Cardiac fibroblast (primary cell): ENCODE measurements at regions not wholly inside any gene's neighbourhood (a gene's known extent, or its start where the extent isn't known, plus 50 kb on each side); places are given as distances from the start of the nearest gene placed in this dataset.
"Not testable (repeated sequence)": the region's sequence is repeated elsewhere in the genome, so short reads cannot be mapped to it uniquely, and the experiment has no call there.

Experiments
- DNase-seq, 2 donors: peaks; one replicate each; pipeline versions ENCODE4 v3.0.0 to v3.0.0-alpha.2; 2010; ENCODE audit warnings: low read depth in 2 of 2
- H3K4me3 ChIP-seq, 2 donors: replicated peaks in 1 of 2; 1 replicate in 1 of 2; 2 replicates in 1 of 2; pipeline ENCODE4 v1.5.1; 2011; ENCODE audit warnings: low read depth in 2 of 2, low read length in 2 of 2, mild to moderate bottlenecking in 2 of 2, moderate library complexity in 1 of 2
- TF ChIP-seq, protein P1 (sequence below): IDR thresholded peaks from one replicate; pipeline ENCODE4 v1.5.1; 2011; ENCODE audit warnings: low read depth, mild to moderate bottlenecking, low read length, inconsistent platforms

DNA sequence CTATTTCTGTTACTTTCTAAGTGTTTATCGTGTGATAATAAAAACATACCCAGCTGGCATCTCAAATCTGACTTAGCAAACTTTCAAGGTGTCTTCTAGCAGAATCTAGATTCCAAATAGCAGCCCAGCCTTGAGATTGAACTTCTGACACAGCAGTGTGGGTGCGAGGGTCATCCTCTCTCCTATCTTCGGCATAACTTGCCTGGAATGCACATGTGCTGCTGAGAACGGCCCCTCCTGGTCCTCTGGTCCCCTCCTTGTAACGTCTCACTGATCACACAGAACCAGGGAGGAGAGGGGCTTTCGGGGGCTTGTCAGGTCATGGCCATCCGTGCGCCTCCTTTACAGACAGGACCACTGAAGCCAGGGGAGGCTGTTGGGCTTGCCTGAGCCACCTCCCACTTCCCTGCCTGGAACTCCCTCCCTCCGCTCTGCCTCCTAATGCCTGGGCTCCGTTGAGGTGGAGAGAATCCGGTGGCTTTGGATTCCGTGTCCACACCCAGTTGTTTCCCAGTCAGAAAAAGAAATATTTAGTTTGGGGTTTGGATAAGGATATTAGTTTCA lies 344.4 kb upstream of the C2CD4B start:
- TF ChIP-seq, protein P1, sequence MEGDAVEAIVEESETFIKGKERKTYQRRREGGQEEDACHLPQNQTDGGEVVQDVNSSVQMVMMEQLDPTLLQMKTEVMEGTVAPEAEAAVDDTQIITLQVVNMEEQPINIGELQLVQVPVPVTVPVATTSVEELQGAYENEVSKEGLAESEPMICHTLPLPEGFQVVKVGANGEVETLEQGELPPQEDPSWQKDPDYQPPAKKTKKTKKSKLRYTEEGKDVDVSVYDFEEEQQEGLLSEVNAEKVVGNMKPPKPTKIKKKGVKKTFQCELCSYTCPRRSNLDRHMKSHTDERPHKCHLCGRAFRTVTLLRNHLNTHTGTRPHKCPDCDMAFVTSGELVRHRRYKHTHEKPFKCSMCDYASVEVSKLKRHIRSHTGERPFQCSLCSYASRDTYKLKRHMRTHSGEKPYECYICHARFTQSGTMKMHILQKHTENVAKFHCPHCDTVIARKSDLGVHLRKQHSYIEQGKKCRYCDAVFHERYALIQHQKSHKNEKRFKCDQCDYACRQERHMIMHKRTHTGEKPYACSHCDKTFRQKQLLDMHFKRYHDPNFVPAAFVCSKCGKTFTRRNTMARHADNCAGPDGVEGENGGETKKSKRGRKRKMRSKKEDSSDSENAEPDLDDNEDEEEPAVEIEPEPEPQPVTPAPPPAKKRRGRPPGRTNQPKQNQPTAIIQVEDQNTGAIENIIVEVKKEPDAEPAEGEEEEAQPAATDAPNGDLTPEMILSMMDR: no peak
- H3K4me3 ChIP-seq: no peak overlapping the region
- no peak for DNase-seq

DNA sequence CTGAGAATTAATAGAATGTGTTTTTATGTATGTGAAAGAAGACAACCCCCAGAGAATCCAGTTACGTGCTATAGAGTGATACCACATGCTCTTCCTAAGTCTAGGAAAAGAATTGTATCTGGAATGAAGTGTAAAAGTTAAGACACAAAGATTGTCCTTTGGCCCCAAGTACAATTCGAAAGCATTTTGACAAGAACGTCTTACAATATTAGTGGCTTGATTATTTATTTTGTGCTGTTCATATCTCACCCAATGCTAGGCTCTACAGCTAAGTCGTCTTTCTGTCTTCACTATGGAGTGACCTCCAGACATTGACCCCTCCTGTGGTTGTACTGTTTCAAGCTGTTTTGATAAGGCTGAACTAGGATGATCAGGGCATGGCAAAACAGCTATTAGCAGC lies 345.7 kb upstream of the C2CD4B start:
- no peak for DNase-seq
- TF ChIP-seq, protein P1: no peak
- no peak overlapping the region for H3K4me3 ChIP-seq

DNA sequence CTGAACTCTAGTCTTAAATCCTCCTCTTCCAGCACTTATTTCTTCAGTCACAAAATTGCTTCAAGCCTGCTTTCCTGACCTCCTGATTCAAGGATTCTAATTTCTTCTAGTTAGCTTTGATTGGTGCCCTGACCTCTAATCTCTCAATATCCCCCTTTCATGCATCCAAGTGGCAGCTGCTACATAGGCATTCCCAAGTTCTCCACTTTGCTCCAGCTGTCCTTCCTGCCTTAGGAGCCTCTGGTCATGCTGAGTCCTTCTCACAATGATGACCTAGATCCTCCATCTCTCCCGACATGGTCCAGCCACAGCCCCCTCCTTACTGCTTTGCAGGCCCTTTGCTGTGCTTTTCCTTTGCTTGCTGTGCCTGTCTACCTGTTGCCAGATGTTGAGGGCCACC lies 347.8 kb upstream of the C2CD4B start:
- TF ChIP-seq, protein P1: no peak
- no peak overlapping the region for H3K4me3 ChIP-seq
- no peak for DNase-seq

GRCh38 chr15:62513893-62514292 lies 348.8 kb upstream of the C2CD4B start:
- H3K4me3 ChIP-seq: no peak overlapping the region
- no peak for DNase-seq
- TF ChIP-seq, protein P1: no peak

DNA sequence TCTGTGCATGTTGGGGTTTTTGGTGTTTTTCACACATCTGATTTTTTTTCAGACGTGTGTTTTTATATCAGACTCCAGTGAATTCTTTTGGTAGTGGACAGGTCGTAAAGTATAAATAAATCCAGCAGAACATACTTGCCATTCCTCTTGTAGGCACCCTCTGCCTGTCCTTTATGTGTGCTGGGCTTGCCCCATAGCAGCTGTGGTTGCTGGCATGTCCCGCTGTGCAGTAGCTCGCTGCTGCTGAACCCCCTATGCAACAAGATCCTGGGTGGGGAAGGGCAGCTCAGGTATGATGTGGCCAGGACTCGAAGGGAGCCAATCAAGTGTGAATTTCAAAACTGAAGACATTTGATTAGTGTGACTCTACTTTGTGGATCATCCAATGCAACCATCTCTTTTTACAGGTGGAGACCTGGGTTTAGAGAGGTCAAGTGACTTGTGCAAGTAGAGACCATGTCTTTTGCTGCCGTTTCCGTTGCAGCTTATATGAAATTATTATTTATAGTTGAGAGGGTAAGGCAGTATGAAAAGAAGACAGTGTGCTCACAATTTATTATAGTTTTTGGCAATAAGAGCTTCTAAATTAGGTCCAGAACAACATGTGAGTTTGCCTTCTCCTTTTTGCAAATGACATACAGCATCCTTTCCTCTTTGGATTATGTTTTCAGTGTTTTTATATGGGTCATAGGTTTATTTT lies 350.8 kb upstream of the C2CD4B start:
- TF ChIP-seq, protein P1: no peak
- no peak overlapping the region for H3K4me3 ChIP-seq
- no peak for DNase-seq

DNA sequence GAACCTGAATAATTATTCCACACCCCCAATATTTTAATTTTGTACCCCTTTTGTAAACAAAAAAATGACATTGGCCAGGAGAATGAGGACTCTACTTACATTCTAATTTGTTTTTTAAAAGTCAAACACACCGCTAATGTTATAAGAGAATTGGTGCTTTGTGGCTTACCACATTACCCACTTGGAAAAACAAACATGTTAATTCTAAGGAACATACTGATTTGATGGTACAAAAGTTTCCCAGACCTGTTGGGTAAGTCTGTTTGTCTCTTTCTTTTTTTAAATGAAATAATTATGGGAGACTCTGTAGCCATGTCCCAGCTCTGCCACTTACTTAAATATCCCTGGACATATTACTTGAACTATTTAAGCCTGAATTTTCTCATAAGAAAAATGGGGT lies 352.5 kb upstream of the C2CD4B start:
- TF ChIP-seq, protein P1: no peak
- no peak overlapping the region for H3K4me3 ChIP-seq
- no peak for DNase-seq

DNA sequence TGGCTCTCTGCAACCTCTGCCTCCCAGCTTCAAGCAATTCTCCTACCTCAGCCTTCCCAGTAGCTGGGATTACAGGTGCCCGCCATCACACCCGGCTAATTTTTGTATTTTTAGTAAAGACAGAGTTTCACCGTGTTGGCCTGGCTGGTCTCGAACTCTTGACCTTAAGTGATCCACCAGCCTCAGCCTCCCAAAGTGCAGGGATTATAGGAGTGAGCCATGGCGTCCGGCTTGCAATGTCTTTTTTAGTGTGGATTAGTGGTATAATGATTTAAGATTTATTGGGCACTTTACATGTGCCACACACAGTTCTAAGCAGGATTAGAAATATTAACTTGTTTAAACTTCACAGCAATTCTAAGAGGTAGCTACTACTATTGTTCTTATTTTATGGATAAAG lies 353.6 kb upstream of the C2CD4B start:
- not testable (repeated sequence) for H3K4me3 ChIP-seq, DNase-seq
